Heart left ventricle (tissue), 13 donors: ENCODE measurements at regions not wholly inside any gene's neighbourhood (a gene's known extent, or its start where the extent isn't known, plus 50 kb on each side); places are given as distances from the start of the nearest gene placed in this dataset.

Experiments
- POLR2A ChIP-seq, 2 donors: fragments of 450-650 bp; IDR thresholded peaks; one replicate each; pipeline ENCODE4 v1.6.1; 2017; ENCODE audit warnings: antibody characterized with exemption in 2 of 2, mild to moderate bottlenecking in 2 of 2, moderate library complexity in 2 of 2
- TF ChIP-seq, protein P1 (sequence below), 12 donors: fragments of 200-600 bp; sonication (generic) in 4 of 12; IDR thresholded peaks; one replicate each; pipeline versions ENCODE4 v1.5.0 to v1.8.0; 2018 to 2022; ENCODE audit warnings: antibody characterized with exemption in 12 of 12, mild to moderate bottlenecking in 5 of 12
- donor health status: ischemic (EF 13 %, LVEDD 7.1; RV severe dilation, severe dysfunction).
- donor health status: DM: no; HTN: yes; CAD: no.
- donor health status: DM: no; HTN: no; CAD: no.
- donor health status: ischemic (EF 25% LVEDD 6.9; RV normal size, moderate dysfunction).
- donor health status: ischemic (EF 25% LVEDD 5.7; RV mildly dilated, moderate dysfunction).
- donor health status: ischemic (EF 35%, LVEDD 5.7; RV mildly dilated, moderate dysfunction).
- donor health status: nonischemic (EF 11% LVEDD 7.7; RV severe dilation, severe dysfunction).
- donor health status: DM: yes; HTN: yes; CAD: no.
- donor health status: PGD.
- donor health status: ischemic (EF 29% LVEDD 5.4; RV normal size, mild dysfunction).
- donor health status: nonischemic (EF 23%, LVEDD 6.1; RV moderate dilation, normal function).

- TF ChIP-seq, protein P1, sequence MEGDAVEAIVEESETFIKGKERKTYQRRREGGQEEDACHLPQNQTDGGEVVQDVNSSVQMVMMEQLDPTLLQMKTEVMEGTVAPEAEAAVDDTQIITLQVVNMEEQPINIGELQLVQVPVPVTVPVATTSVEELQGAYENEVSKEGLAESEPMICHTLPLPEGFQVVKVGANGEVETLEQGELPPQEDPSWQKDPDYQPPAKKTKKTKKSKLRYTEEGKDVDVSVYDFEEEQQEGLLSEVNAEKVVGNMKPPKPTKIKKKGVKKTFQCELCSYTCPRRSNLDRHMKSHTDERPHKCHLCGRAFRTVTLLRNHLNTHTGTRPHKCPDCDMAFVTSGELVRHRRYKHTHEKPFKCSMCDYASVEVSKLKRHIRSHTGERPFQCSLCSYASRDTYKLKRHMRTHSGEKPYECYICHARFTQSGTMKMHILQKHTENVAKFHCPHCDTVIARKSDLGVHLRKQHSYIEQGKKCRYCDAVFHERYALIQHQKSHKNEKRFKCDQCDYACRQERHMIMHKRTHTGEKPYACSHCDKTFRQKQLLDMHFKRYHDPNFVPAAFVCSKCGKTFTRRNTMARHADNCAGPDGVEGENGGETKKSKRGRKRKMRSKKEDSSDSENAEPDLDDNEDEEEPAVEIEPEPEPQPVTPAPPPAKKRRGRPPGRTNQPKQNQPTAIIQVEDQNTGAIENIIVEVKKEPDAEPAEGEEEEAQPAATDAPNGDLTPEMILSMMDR (IDR thresholded peaks at IDR 0.05), result no peak
- no peak for TF ChIP-seq POLR2A (IDR thresholded peaks at IDR 0.05)
These were observed 72.4 kb downstream of the NOG start for GRCh38 chr17:56665864-56666263.
